MM.1S (cell line): ENCODE measurements at regions not wholly inside any gene's neighbourhood (a gene's known extent, or its start where the extent isn't known, plus 50 kb on each side); places are given as distances from the start of the nearest gene placed in this dataset.
"Not testable (repeated sequence)": the region's sequence is repeated elsewhere in the genome, so short reads cannot be mapped to it uniquely, and the experiment has no call there.

ENCODE experiments used
- DNase-seq: peaks from one replicate; pipeline ENCODE4 v3.0.0-alpha.2; 2015
- H2AFZ ChIP-seq: fragments of 300-600 bp; sonication (generic); 2 replicates; pipeline ENCODE4 v1.6.0; 2016; ENCODE audit warnings: antibody characterized with exemption, low read length
- H3F3A ChIP-seq: fragments of 300-600 bp; sonication (generic); 2 replicates; pipeline ENCODE4 v1.6.1; 2016; ENCODE audit warnings: mild to moderate bottlenecking, antibody characterized with exemption, low read length, moderate library complexity, mixed read lengths; ENCODE audit not compliant: insufficient read depth
- H3K27ac ChIP-seq: fragments of 300-600 bp; sonication (generic); 2 replicates; pipeline ENCODE4 v1.5.1; 2016; ENCODE audit warnings: mild to moderate bottlenecking, low read length
- H3K27me3 ChIP-seq: fragments of 300-600 bp; sonication (generic); replicated peaks from 2 replicates; pipeline ENCODE4 v1.6.0; 2016; ENCODE audit warnings: low read length; ENCODE audit not compliant: insufficient read depth
- H3K36me3 ChIP-seq: fragments of 300-600 bp; sonication (generic); replicated peaks from 2 replicates; pipeline ENCODE4 v1.6.1; 2016; ENCODE audit warnings: mild to moderate bottlenecking, low read length, mixed read lengths; ENCODE audit not compliant: insufficient read depth
- H3K4me1 ChIP-seq: fragments of 300-600 bp; sonication (generic); 2 replicates; pipeline ENCODE4 v1.6.1; 2016; ENCODE audit warnings: low read length, mixed read lengths
- H3K4me2 ChIP-seq: fragments of 300-600 bp; sonication (generic); 2 replicates; pipeline ENCODE4 v1.6.0; 2016; ENCODE audit warnings: low read depth, low read length
- H3K4me3 ChIP-seq: fragments of 300-600 bp; sonication (generic); 2 replicates; pipeline ENCODE4 v1.5.1; 2016; ENCODE audit warnings: low read length, mixed read lengths
- H3K79me2 ChIP-seq: fragments of 300-600 bp; sonication (generic); 2 replicates; pipeline ENCODE4 v1.6.1; 2016; ENCODE audit warnings: mixed run types, low read length, mixed read lengths
- H3K9ac ChIP-seq: fragments of 300-600 bp; sonication (generic); 2 replicates; pipeline ENCODE4 v1.6.1; 2016; ENCODE audit warnings: low read length, mixed read lengths
- H3K9me2 ChIP-seq: fragments of 300-600 bp; sonication (generic); replicated peaks from 2 replicates; pipeline ENCODE4 v1.6.1; 2016; ENCODE audit warnings: mild to moderate bottlenecking, low read length, mixed read lengths; ENCODE audit not compliant: insufficient read depth
- H3K9me3 ChIP-seq: fragments of 300-600 bp; sonication (generic); replicated peaks from 2 replicates; pipeline ENCODE4 v1.6.1; 2016; ENCODE audit warnings: mild to moderate bottlenecking, low read length, mixed read lengths; ENCODE audit not compliant: insufficient read depth
- H4K20me1 ChIP-seq: fragments of 300-600 bp; sonication (generic); 2 replicates; pipeline ENCODE4 v1.6.1; 2016; ENCODE audit warnings: mild to moderate bottlenecking, low read length, moderate library complexity, mixed read lengths; ENCODE audit not compliant: insufficient read depth

DNA sequence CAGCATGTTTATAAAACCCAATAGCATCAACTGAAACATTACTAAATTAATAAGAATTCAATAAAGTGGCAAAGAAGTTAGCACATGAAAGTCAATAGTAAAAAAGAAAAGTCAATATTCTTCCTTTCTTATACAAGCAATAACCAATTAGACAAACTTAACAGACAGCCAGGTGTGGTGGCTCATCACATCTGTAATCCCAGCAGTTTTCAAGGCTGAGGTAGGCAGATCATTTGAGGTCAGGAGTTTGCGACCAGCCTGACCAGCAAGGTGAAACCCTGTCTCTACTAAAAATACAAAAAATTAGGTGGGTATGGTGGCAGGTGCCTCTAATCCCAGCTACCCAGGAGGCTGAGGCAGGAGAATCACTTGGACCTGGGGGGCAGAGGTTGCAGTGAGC, 275.9 kb downstream of the GOLGA6L6 start:
- peak; percentile 74 for DNase-seq
- H3K9me2 ChIP-seq, H2AFZ ChIP-seq, H3K36me3 ChIP-seq, H3K9me3 ChIP-seq, H4K20me1 ChIP-seq, H3K79me2 ChIP-seq, H3K9ac ChIP-seq, H3K4me3 ChIP-seq, H3K4me1 ChIP-seq, H3F3A ChIP-seq, H3K4me2 ChIP-seq, H3K27me3 ChIP-seq: not testable (repeated sequence)
- peak overlapping the region; percentile 12; the same call in 1 of the 2 replicates for H3K27ac ChIP-seq

DNA sequence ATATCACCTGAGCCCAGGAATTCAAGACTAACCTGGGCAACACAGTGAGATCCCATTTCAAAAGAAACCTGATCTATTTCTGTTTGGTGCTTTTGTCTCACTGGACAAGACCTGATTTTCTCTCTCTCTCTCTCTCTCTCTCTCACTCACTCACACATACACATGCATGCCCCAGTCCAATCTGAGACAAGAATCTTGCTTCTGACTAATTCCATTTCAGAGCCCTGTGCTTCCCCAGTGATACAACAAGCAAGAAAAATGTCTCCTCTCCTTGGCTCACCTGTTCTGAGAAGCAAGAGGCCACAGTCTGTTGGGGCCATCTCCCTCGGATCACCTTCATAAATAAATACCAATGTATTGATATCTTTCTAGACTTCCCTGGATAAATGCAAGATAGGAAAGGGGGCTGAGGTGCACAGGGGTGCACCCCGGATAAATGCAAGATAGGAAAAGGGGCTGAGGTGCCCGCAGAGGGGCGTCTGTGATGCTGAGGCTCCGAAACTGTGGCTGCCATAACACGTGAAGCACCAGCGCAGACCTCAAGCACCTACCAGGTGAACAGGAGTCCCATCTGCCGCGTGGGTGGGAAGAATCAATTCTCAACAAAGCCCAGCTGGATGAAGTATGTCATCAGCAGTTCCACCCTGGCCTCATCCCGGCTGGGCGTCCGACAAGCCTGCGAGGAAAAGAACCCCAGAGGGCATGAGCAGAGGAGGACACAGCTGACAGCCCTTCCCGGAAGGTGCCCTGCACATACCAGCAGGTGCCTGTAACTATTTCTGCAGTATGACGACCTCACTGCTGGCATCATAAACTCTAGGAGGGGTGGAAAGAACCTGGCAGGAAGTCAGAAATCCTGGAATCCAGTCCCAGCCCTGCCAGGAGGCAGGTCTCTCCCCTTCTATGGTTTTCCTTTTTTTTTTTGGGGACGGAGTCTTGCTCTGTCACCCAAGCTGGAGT, 280.0 kb downstream of the GOLGA6L6 start:
- not testable (repeated sequence) for H3K4me3 ChIP-seq, H3K79me2 ChIP-seq, H3K27me3 ChIP-seq, H3F3A ChIP-seq, H3K9ac ChIP-seq, H3K4me1 ChIP-seq, H3K9me2 ChIP-seq, H3K36me3 ChIP-seq, DNase-seq, H4K20me1 ChIP-seq, H3K9me3 ChIP-seq, H2AFZ ChIP-seq, H3K27ac ChIP-seq, H3K4me2 ChIP-seq

GRCh38 chr15:20260650-20261049, 280.9 kb downstream of the GOLGA6L6 start:
- H2AFZ ChIP-seq, DNase-seq, H4K20me1 ChIP-seq, H3K79me2 ChIP-seq, H3K27me3 ChIP-seq, H3K4me3 ChIP-seq, H3K9ac ChIP-seq, H3K9me2 ChIP-seq, H3K4me2 ChIP-seq, H3K27ac ChIP-seq, H3F3A ChIP-seq, H3K4me1 ChIP-seq, H3K9me3 ChIP-seq, H3K36me3 ChIP-seq: not testable (repeated sequence)

DNA sequence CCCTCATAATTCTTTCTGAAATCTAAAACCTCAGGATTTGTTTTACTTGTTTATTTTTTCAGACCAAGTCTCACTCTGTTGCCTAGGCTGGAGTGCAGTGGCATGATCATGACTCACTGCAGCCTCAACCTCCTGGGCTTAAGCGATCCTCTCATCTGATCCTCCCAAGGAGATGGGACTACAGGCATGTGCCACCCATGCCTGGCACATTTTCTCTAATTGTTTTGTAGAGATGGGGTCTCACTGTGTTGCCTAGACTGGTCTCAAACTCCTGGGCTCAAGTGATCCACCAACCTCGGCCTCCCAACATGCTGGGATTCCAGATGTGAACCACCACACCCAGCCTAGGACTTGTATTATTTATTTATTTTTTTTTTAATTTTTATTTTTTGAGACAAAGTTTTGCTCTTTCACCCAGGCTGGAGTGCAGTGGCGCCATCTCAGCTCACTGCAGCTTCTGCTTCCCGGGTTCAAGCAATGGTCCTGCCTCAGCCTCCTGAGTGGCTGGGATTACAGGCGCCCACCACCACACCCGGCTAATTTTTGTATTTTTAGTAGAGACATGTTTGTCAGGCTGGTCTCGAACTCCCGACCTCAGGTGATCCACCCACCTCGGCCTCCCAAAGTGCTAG, 281.9 kb downstream of the GOLGA6L6 start:
- H3K4me2 ChIP-seq, H3F3A ChIP-seq, H3K27me3 ChIP-seq, H3K79me2 ChIP-seq, H3K36me3 ChIP-seq, H3K9me3 ChIP-seq, H3K4me3 ChIP-seq, H4K20me1 ChIP-seq, H3K27ac ChIP-seq, DNase-seq, H3K9me2 ChIP-seq, H3K9ac ChIP-seq, H3K4me1 ChIP-seq, H2AFZ ChIP-seq: not testable (repeated sequence)

- not testable (repeated sequence) for H3K9me2 ChIP-seq, H3F3A ChIP-seq, H3K27ac ChIP-seq, H3K36me3 ChIP-seq, H3K4me2 ChIP-seq, H3K79me2 ChIP-seq, H2AFZ ChIP-seq, H3K9me3 ChIP-seq, H3K27me3 ChIP-seq, DNase-seq, H3K4me3 ChIP-seq, H3K9ac ChIP-seq, H3K4me1 ChIP-seq, H4K20me1 ChIP-seq
These were observed 285.2 kb downstream of the GOLGA6L6 start for GRCh38 chr15:20256394-20256793.

GRCh38 chr15:20255641-20256040, 286.0 kb downstream of the GOLGA6L6 start:
- H3K9me3 ChIP-seq, H3K27ac ChIP-seq, H2AFZ ChIP-seq, H3K4me2 ChIP-seq, H3K4me1 ChIP-seq, H3K27me3 ChIP-seq, H3F3A ChIP-seq, H4K20me1 ChIP-seq, DNase-seq, H3K79me2 ChIP-seq, H3K9me2 ChIP-seq, H3K9ac ChIP-seq, H3K4me3 ChIP-seq, H3K36me3 ChIP-seq: not testable (repeated sequence)

DNA sequence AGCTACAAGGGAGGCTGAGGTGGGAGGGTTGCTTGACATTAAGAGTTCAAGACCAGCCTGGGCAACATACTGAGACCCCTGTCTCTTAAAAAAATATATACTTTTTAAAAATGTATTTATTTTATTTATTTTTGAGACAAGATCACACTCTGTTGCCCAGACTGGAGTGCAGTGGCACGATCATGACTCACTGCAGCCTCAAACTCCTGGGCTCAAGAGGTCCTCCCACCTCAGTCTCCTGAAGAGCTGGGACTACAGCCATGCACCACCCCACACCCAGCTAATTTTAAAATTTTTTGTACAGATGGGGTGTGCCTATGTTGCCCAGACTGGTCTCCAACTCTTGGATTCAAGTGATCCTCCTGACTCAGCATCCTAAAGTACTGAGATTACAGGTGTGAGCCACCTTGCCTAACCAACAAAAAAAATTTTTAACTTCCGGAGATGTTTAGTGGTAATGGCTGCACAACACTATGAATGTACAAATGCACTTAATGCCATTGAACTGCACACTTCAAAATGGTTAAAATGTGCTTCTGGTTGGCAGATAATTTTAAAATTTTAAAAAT, 288.5 kb downstream of the GOLGA6L6 start:
- not testable (repeated sequence) for H3K79me2 ChIP-seq, H4K20me1 ChIP-seq, H3K9me3 ChIP-seq, H3K27ac ChIP-seq, H3K36me3 ChIP-seq, H3K9me2 ChIP-seq, H3K4me1 ChIP-seq, H2AFZ ChIP-seq, H3K9ac ChIP-seq, H3K27me3 ChIP-seq, H3K4me2 ChIP-seq, H3K4me3 ChIP-seq, H3F3A ChIP-seq
- DNase-seq, result peak; percentile 88

- not testable (repeated sequence) for H3K9me2 ChIP-seq, H3K27ac ChIP-seq, H3K4me3 ChIP-seq, H4K20me1 ChIP-seq, H3K79me2 ChIP-seq, H3K36me3 ChIP-seq, H3K9me3 ChIP-seq, H3K9ac ChIP-seq, H3K4me2 ChIP-seq, H3F3A ChIP-seq, H3K27me3 ChIP-seq, H2AFZ ChIP-seq, DNase-seq, H3K4me1 ChIP-seq
These were observed 289.6 kb downstream of the GOLGA6L6 start for GRCh38 chr15:20252040-20252439.
